ENCODE measurements at regions not wholly inside any gene's neighbourhood (a gene's known extent, or its start where the extent isn't known, plus 50 kb on each side); places are given as distances from the start of the nearest gene placed in this dataset.

DNA sequence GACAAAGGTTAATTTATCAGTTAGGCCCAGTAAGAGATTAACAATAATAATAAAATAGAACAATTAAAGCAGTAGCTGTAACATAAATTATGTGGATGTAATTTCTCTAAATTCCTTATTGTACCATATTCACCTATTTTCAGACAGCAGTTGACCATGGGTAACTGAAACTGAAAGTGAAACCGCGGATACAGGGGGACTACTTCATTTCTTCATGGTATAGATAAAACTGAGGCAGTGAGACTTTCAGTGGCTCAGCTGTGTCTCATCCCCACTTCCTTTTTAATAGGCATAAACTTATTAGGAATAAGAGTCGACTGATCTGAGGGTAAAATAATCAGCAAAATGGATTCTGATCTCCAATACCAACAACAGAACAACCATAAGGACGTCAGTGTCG is 174.0 kb upstream of the WWC1 start:
- H3K4me2 ChIP-seq (ENCODE audit: control insufficient read depth, extremely low read depth, insufficient read depth, low read depth, low read length): no peak overlapping the region

DNA sequence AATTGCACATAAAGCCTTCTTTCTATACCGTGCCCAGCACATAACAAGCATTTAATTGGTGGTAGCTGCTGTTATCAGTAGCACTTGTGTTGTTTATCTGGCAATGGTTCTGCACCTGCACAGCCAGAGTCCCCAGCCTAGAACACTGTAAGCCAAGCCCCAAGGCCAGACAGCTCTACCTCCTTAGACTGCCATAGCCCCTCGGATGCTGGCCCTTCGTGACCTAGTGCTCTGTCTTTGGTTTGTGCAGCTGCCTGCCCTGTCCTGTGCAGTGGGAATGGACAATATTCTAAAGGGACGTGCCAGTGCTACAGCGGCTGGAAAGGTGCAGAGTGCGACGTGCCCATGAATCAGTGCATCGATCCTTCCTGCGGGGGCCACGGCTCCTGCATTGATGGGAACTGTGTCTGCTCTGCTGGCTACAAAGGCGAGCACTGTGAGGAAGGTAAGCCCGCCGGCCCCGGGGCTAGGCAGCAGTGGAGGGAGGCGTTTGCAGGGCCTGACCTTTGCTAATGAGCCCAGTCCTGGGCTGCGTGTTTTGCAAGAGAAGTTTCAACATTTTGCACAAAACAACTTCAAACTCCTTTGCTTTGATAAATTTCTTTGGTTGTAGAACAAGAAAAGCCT is 173.3 kb upstream of the WWC1 start:
- H3K27ac ChIP-seq (ENCODE audit: control insufficient read depth, insufficient read depth, low read length): no peak overlapping the region
- H3K9me3 ChIP-seq (ENCODE audit: control insufficient read depth, low read depth, low read length): no peaks in the 10 kb centered on the region
- TF ChIP-seq, protein P1, sequence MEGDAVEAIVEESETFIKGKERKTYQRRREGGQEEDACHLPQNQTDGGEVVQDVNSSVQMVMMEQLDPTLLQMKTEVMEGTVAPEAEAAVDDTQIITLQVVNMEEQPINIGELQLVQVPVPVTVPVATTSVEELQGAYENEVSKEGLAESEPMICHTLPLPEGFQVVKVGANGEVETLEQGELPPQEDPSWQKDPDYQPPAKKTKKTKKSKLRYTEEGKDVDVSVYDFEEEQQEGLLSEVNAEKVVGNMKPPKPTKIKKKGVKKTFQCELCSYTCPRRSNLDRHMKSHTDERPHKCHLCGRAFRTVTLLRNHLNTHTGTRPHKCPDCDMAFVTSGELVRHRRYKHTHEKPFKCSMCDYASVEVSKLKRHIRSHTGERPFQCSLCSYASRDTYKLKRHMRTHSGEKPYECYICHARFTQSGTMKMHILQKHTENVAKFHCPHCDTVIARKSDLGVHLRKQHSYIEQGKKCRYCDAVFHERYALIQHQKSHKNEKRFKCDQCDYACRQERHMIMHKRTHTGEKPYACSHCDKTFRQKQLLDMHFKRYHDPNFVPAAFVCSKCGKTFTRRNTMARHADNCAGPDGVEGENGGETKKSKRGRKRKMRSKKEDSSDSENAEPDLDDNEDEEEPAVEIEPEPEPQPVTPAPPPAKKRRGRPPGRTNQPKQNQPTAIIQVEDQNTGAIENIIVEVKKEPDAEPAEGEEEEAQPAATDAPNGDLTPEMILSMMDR (optimal IDR thresholded peaks at IDR 0.05 in 1 of 3, IDR thresholded peaks at IDR 0.05 in 1 of 3, conservative IDR thresholded peaks at IDR 0.05 in 1 of 3; ENCODE audit: extremely low read depth in 1 of 3, insufficient read depth in 2 of 3, low read length in 3 of 3): no peak
- no peak for TF ChIP-seq EZH2 (IDR thresholded peaks at IDR 0.05; ENCODE audit: low read length)
- dilution Hi-C loops (cut with MboI; ENCODE audit: extremely low pct_ligation_motif_present, low sequenced_read_pairs): no loop called here
- no peaks in the 10 kb centered on the region for H3K9me1 ChIP-seq (ENCODE audit: control insufficient read depth, extremely low read depth, insufficient read depth, low read length)
- no peaks in the 10 kb centered on the region for H3K79me2 ChIP-seq (ENCODE audit: control insufficient read depth, insufficient read depth, low read length)
- H3K9ac ChIP-seq (ENCODE audit: control insufficient read depth, extremely low read depth, insufficient read depth, low read length): no peak overlapping the region
- peaks cover 15 to 19% of the 10 kb centered on the region in 2 experiments for H3K36me3 ChIP-seq (ENCODE audit: control insufficient read depth in 2 of 2, extremely low read depth in 1 of 2, insufficient read depth in 2 of 2, low read length in 2 of 2)
- no peak overlapping the region for H3K4me3 ChIP-seq (ENCODE audit: control insufficient read depth in 2 of 3, extremely low read depth in 1 of 3, insufficient read depth in 2 of 3, low read depth in 1 of 3, low read length in 3 of 3)
- no peak overlapping the region for H3K4me2 ChIP-seq (ENCODE audit: control insufficient read depth, extremely low read depth, insufficient read depth, low read depth, low read length)
- FAIRE-seq (no peak), DNase-seq (ENCODE audit: low read depth, low spot score) (no peak)
- H2AFZ ChIP-seq (ENCODE audit: control insufficient read depth, low read length): no peak overlapping the region
- no peaks in the 10 kb centered on the region for H3K27me3 ChIP-seq (ENCODE audit: control insufficient read depth, extremely low read depth, insufficient read depth, low read length)
- H3K4me1 ChIP-seq (ENCODE audit: control insufficient read depth, extremely low read depth, insufficient read depth, low read length): no peaks in the 10 kb centered on the region
- no peaks in the 10 kb centered on the region for H4K20me1 ChIP-seq (ENCODE audit: control insufficient read depth, extremely low read depth, insufficient read depth, low read length)

More for the DNA sequence above, 174.0 kb upstream of the WWC1 start:
- Histone ChIP-seq H3K9me1 (ENCODE audit: control insufficient read depth, extremely low read depth, insufficient read depth, low read length) (no peaks in the 10 kb centered on the region), H3K4me3 (ENCODE audit: control insufficient read depth in 2 of 3, extremely low read depth in 1 of 3, insufficient read depth in 2 of 3, low read depth in 1 of 3, low read length in 3 of 3) (no peak overlapping the region), H3K27me3 (ENCODE audit: control insufficient read depth, extremely low read depth, insufficient read depth, low read length) (no peaks in the 10 kb centered on the region), H3K4me1 (ENCODE audit: control insufficient read depth, extremely low read depth, insufficient read depth, low read length) (no peaks in the 10 kb centered on the region), H2AFZ (ENCODE audit: control insufficient read depth, low read length) (no peak overlapping the region), H3K27ac (ENCODE audit: control insufficient read depth, insufficient read depth, low read length) (no peak overlapping the region), H3K79me2 (ENCODE audit: control insufficient read depth, insufficient read depth, low read length) (no peaks in the 10 kb centered on the region), H3K36me3 (ENCODE audit: control insufficient read depth in 2 of 2, extremely low read depth in 1 of 2, insufficient read depth in 2 of 2, low read length in 2 of 2) (peaks cover 15 to 18% of the 10 kb centered on the region in 2 experiments), H4K20me1 (ENCODE audit: control insufficient read depth, extremely low read depth, insufficient read depth, low read length) (no peaks in the 10 kb centered on the region), H3K9me3 (ENCODE audit: control insufficient read depth, low read depth, low read length) (no peaks in the 10 kb centered on the region), H3K9ac (ENCODE audit: control insufficient read depth, extremely low read depth, insufficient read depth, low read length) (no peak overlapping the region)
- dilution Hi-C loops (cut with MboI; ENCODE audit: extremely low pct_ligation_motif_present, low sequenced_read_pairs): no loop called here
- FAIRE-seq: no peak
- DNase-seq (ENCODE audit: low read depth, low spot score): no peak
- no peak for TF ChIP-seq EZH2 (IDR thresholded peaks at IDR 0.05; ENCODE audit: low read length)
- TF ChIP-seq, protein P1 (optimal IDR thresholded peaks at IDR 0.05 in 1 of 3, IDR thresholded peaks at IDR 0.05 in 1 of 3, conservative IDR thresholded peaks at IDR 0.05 in 1 of 3; ENCODE audit: extremely low read depth in 1 of 3, insufficient read depth in 2 of 3, low read length in 3 of 3): no peak

Measured in keratinocyte (primary cell).